ENCODE measurements at regions not wholly inside any gene's neighbourhood (a gene's known extent, or its start where the extent isn't known, plus 50 kb on each side); places are given as distances from the start of the nearest gene placed in this dataset.

DNA sequence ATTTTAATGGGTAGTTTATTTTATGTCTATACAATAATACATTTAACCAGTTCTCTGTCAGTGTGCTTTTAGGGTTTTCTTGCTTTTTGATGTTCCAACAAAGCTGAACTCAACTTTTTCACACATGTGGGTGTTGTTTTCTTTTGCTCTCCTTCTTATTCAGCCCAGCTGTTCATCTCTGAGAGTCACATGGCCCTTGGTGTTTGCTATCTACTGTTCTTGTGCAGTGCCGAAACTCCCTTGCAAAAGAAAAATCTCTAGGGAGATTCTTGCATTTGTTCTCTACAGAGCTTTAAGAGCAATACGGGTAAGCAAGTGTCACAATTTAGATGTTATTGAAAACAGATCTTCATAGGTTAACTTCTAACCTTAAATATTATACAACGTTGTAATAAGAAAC is 281.1 kb upstream of the CXADR start:
- no peak overlapping the region for H3K4me3 ChIP-seq (replicated peaks in 1 of 2; ENCODE audit: low read depth in 2 of 2, low read length in 2 of 2)
- peak in 1 of 2 donors; percentile 12 for DNase-seq (ENCODE audit: low read depth in 2 of 2)
- TF ChIP-seq CTCF (IDR thresholded peaks at IDR 0.05; ENCODE audit: low read depth, low read length): no peak

- H3K4me3 ChIP-seq (replicated peaks in 1 of 2; ENCODE audit: low read depth in 2 of 2, low read length in 2 of 2): no peak overlapping the region
- no peak for TF ChIP-seq CTCF (IDR thresholded peaks at IDR 0.05; ENCODE audit: low read depth, low read length)
- DNase-seq (ENCODE audit: low read depth in 2 of 2): no peak
These were observed 274.4 kb upstream of the CXADR start for GRCh38 chr21:17238468-17238867.

DNA sequence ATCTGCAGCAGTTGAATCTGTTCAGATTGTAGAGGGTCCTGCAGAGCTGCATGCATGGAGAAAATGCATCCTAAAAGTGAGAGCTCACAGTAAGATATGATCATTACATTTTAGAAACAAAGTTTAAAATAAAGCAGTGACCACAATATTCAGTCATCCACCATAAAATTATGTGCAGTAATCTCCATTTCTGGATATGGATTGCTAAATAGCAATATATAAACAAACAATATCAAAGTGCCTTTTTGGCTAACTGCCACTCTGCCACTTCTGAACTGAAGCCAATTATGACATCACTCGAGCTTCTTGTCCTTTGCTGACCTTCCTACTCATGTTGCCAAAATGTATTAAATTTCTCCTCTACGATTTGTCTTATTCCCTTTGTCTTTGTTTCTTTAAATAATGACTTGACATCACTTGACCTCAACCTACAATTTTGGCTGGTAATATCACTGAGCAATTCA is 262.0 kb upstream of the CXADR start:
- TF ChIP-seq CTCF (IDR thresholded peaks at IDR 0.05; ENCODE audit: low read depth, low read length): no peak
- DNase-seq (ENCODE audit: low read depth in 2 of 2): peak in 1 of 2 donors; percentile 0
- H3K4me3 ChIP-seq (replicated peaks in 1 of 2; ENCODE audit: low read depth in 2 of 2, low read length in 2 of 2): no peak overlapping the region

DNA sequence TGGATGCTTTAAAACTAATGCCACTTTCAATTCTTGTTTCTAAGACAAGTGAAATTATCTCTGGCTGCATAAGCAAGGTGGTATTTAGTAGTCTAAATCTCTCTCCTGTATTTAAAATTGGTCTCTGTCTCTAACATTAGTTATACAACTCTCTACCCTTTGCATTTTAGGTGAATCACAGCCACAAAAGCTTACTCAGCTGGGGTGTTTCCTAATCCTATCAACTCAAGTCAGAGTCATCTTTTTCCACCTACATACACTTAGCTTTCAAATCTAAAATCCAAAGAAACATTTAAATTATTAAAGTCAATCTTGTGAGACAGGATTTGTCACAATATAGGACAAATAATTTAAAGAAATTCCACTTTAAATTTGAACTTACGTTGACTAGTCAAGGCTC is 255.1 kb upstream of the CXADR start:
- no peak overlapping the region for H3K4me3 ChIP-seq (replicated peaks in 1 of 2; ENCODE audit: low read depth in 2 of 2, low read length in 2 of 2)
- no peak for DNase-seq (ENCODE audit: low read depth in 2 of 2)
- TF ChIP-seq CTCF (IDR thresholded peaks at IDR 0.05; ENCODE audit: low read depth, low read length): no peak

GRCh38 chr21:17264182-17264581 is 248.7 kb upstream of the CXADR start:
- DNase-seq (ENCODE audit: low read depth in 2 of 2): no peak
- no peak for TF ChIP-seq CTCF (IDR thresholded peaks at IDR 0.05; ENCODE audit: low read depth, low read length)
- H3K4me3 ChIP-seq (replicated peaks in 1 of 2; ENCODE audit: low read depth in 2 of 2, low read length in 2 of 2): no peak overlapping the region

GRCh38 chr21:17269760-17270159 is 243.1 kb upstream of the CXADR start:
- H3K4me3 ChIP-seq (replicated peaks in 1 of 2; ENCODE audit: low read depth in 2 of 2, low read length in 2 of 2): no peak overlapping the region
- peak in 1 of 2 donors; percentile 0 for DNase-seq (ENCODE audit: low read depth in 2 of 2)
- no peak for TF ChIP-seq CTCF (IDR thresholded peaks at IDR 0.05; ENCODE audit: low read depth, low read length)

- no peak overlapping the region for H3K4me3 ChIP-seq (replicated peaks in 1 of 2; ENCODE audit: low read depth in 2 of 2, low read length in 2 of 2)
- TF ChIP-seq CTCF (IDR thresholded peaks at IDR 0.05; ENCODE audit: low read depth, low read length): peak; percentile 18
- peak; percentile 66 to 80 for DNase-seq (ENCODE audit: low read depth in 2 of 2)
These were observed 242.6 kb upstream of the CXADR start for GRCh38 chr21:17270229-17270628.
